ENCODE measurements at regions not wholly inside any gene's neighbourhood (a gene's known extent, or its start where the extent isn't known, plus 50 kb on each side); places are given as distances from the start of the nearest gene placed in this dataset.

- no peak overlapping the region for H3K27ac ChIP-seq (ENCODE audit: extremely low read depth, low read depth, low read length)
These were observed 1378.7 kb upstream of the PRR20A start for GRCh38 chr13:55761986-55762385.

GRCh38 chr13:55777612-55778011 lies 1363.1 kb upstream of the PRR20A start:
- no peak overlapping the region for H3K4me3 ChIP-seq (ENCODE audit: low read depth, low read length)
- POLR2A ChIA-PET = no interaction called here
- H3K9me3 ChIP-seq (ENCODE audit: control insufficient read depth, insufficient read depth, low read depth, low read length) = no peaks in the 10 kb centered on the region
- no peak for TF ChIP-seq ZNF174 (tag by site-specific recombination; IDR thresholded peaks at IDR 0.05)
- no peak for TF ChIP-seq HOXA7 (CRISPR knock-in tag; IDR thresholded peaks at IDR 0.05; ENCODE audit: borderline replicate concordance)
- TF ChIP-seq, protein P1, sequence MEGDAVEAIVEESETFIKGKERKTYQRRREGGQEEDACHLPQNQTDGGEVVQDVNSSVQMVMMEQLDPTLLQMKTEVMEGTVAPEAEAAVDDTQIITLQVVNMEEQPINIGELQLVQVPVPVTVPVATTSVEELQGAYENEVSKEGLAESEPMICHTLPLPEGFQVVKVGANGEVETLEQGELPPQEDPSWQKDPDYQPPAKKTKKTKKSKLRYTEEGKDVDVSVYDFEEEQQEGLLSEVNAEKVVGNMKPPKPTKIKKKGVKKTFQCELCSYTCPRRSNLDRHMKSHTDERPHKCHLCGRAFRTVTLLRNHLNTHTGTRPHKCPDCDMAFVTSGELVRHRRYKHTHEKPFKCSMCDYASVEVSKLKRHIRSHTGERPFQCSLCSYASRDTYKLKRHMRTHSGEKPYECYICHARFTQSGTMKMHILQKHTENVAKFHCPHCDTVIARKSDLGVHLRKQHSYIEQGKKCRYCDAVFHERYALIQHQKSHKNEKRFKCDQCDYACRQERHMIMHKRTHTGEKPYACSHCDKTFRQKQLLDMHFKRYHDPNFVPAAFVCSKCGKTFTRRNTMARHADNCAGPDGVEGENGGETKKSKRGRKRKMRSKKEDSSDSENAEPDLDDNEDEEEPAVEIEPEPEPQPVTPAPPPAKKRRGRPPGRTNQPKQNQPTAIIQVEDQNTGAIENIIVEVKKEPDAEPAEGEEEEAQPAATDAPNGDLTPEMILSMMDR (tag by site-specific recombination; IDR thresholded peaks at IDR 0.05) = no peak
- no peak for TF ChIP-seq GLI4 (tag by site-specific recombination; IDR thresholded peaks at IDR 0.05)
- no peak for TF ChIP-seq ZNF707 (tag by site-specific recombination; IDR thresholded peaks at IDR 0.05)
- no peak for TF ChIP-seq ZNF433 (tag by site-specific recombination; IDR thresholded peaks at IDR 0.05; ENCODE audit: low read depth)
- no peaks in the 10 kb centered on the region for H3K36me3 ChIP-seq (ENCODE audit: control insufficient read depth in 2 of 2, insufficient read depth in 1 of 2, low read length in 2 of 2)
- H3K4me1 ChIP-seq (ENCODE audit: control insufficient read depth, insufficient read depth, low read length) = no peaks in the 10 kb centered on the region
- no peak overlapping the region for H3K27ac ChIP-seq (ENCODE audit: extremely low read depth, low read depth, low read length)
- CTCF ChIA-PET = no interaction called here

More at GRCh38 chr13:55761986-55762385, 1378.7 kb upstream of the PRR20A start:
- Histone ChIP-seq H3K9me3 (ENCODE audit: control insufficient read depth, insufficient read depth, low read depth, low read length) (no peaks in the 10 kb centered on the region), H3K36me3 (ENCODE audit: control insufficient read depth in 2 of 2, insufficient read depth in 1 of 2, low read length in 2 of 2) (no peaks in the 10 kb centered on the region), H3K4me1 (ENCODE audit: control insufficient read depth, insufficient read depth, low read length) (no peaks in the 10 kb centered on the region), H3K4me3 (ENCODE audit: low read depth, low read length) (no peak overlapping the region)
- POLR2A ChIA-PET = no interaction called here
- CTCF ChIA-PET = no interaction called here
- TF ChIP-seq ZNF362 (tag by site-specific recombination; IDR thresholded peaks at IDR 0.05) (no peak), KLF9 (tag by site-specific recombination; IDR thresholded peaks at IDR 0.05; ENCODE audit: low read depth) (no peak), ZNF777 (tag by site-specific recombination; IDR thresholded peaks at IDR 0.05; ENCODE audit: borderline replicate concordance) (no peak), ZNF169 (tag by site-specific recombination; IDR thresholded peaks at IDR 0.05) (no peak), IKZF3 (tag by site-specific recombination; IDR thresholded peaks at IDR 0.05) (no peak), MYNN (tag by site-specific recombination; IDR thresholded peaks at IDR 0.05; ENCODE audit: borderline replicate concordance) (no peak), ZNF837 (tag by site-specific recombination; IDR thresholded peaks at IDR 0.05) (no peak), ZFHX2 (tag by site-specific recombination; conservative IDR thresholded peaks at IDR 0.05) (no peak), KLF1 (tag by site-specific recombination; IDR thresholded peaks at IDR 0.05) (no peak)
- TF ChIP-seq, protein P2, sequence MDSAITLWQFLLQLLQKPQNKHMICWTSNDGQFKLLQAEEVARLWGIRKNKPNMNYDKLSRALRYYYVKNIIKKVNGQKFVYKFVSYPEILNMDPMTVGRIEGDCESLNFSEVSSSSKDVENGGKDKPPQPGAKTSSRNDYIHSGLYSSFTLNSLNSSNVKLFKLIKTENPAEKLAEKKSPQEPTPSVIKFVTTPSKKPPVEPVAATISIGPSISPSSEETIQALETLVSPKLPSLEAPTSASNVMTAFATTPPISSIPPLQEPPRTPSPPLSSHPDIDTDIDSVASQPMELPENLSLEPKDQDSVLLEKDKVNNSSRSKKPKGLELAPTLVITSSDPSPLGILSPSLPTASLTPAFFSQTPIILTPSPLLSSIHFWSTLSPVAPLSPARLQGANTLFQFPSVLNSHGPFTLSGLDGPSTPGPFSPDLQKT (IDR thresholded peaks at IDR 0.05; ENCODE audit: borderline replicate concordance, low read depth, low read length) = no peak
- TF ChIP-seq, protein P3, sequence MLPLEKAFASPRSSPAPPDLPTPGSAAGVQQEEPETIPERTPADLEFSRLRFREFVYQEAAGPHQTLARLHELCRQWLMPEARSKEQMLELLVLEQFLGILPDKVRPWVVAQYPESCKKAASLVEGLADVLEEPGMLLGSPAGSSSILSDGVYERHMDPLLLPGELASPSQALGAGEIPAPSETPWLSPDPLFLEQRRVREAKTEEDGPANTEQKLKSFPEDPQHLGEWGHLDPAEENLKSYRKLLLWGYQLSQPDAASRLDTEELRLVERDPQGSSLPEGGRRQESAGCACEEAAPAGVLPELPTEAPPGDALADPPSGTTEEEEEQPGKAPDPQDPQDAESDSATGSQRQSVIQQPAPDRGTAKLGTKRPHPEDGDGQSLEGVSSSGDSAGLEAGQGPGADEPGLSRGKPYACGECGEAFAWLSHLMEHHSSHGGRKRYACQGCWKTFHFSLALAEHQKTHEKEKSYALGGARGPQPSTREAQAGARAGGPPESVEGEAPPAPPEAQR (tag by site-specific recombination; IDR thresholded peaks at IDR 0.05) = no peak

GRCh38 chr13:55783841-55784240 lies 1356.9 kb upstream of the PRR20A start:
- Histone ChIP-seq H3K9me3 (ENCODE audit: control insufficient read depth, insufficient read depth, low read depth, low read length) (no peaks in the 10 kb centered on the region), H3K4me3 (ENCODE audit: low read depth, low read length) (no peak overlapping the region), H3K27ac (ENCODE audit: extremely low read depth, low read depth, low read length) (no peak overlapping the region), H3K4me1 (ENCODE audit: control insufficient read depth, insufficient read depth, low read length) (no peaks in the 10 kb centered on the region), H3K36me3 (ENCODE audit: control insufficient read depth in 2 of 2, insufficient read depth in 1 of 2, low read length in 2 of 2) (no peaks in the 10 kb centered on the region)
- POLR2A ChIA-PET = no interaction called here
- CTCF ChIA-PET = no interaction called here
- TF ChIP-seq ZNF558 (tag by site-specific recombination; IDR thresholded peaks at IDR 0.05) (no peak), ZNF24 (tag by site-specific recombination; IDR thresholded peaks at IDR 0.05) (no peak), ZNF221 (tag by site-specific recombination; IDR thresholded peaks at IDR 0.05; ENCODE audit: borderline replicate concordance) (no peak), ZNF645 (tag by site-specific recombination; IDR thresholded peaks at IDR 0.05) (no peak), ZNF37A (tag by site-specific recombination; IDR thresholded peaks at IDR 0.05) (no peak), ZNF701 (tag by site-specific recombination; IDR thresholded peaks at IDR 0.05) (no peak)
- TF ChIP-seq, protein P4, sequence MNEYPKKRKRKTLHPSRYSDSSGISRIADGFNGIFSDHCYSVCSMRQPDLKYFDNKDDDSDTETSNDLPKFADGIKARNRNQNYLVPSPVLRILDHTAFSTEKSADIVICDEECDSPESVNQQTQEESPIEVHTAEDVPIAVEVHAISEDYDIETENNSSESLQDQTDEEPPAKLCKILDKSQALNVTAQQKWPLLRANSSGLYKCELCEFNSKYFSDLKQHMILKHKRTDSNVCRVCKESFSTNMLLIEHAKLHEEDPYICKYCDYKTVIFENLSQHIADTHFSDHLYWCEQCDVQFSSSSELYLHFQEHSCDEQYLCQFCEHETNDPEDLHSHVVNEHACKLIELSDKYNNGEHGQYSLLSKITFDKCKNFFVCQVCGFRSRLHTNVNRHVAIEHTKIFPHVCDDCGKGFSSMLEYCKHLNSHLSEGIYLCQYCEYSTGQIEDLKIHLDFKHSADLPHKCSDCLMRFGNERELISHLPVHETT (tag by site-specific recombination; IDR thresholded peaks at IDR 0.05) = no peak
- TF ChIP-seq, protein P5, sequence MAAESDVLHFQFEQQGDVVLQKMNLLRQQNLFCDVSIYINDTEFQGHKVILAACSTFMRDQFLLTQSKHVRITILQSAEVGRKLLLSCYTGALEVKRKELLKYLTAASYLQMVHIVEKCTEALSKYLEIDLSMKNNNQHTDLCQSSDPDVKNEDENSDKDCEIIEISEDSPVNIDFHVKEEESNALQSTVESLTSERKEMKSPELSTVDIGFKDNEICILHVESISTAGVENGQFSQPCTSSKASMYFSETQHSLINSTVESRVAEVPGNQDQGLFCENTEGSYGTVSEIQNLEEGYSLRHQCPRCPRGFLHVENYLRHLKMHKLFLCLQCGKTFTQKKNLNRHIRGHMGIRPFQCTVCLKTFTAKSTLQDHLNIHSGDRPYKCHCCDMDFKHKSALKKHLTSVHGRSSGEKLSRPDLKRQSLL (tag by site-specific recombination; IDR thresholded peaks at IDR 0.05) = no peak
